HG02588 (cell line): ENCODE measurements at regions not wholly inside any gene's neighbourhood (a gene's known extent, or its start where the extent isn't known, plus 50 kb on each side); places are given as distances from the start of the nearest gene placed in this dataset.
A peak's percentile ranks its signal among the peaks of the same experiment; 100 is the strongest.
"Not testable (repeated sequence)": the region's sequence is repeated elsewhere in the genome, so short reads cannot be mapped to it uniquely, and the experiment has no call there.

ENCODE experiments used
- ATAC-seq: cut with Tn5 transposase; IDR thresholded peaks from one replicate; pipeline ENCODE4 v1.9.1; 2021; ENCODE audit warnings: mild to moderate bottlenecking, moderate library complexity; ENCODE audit not compliant: unreplicated experiment

DNA sequence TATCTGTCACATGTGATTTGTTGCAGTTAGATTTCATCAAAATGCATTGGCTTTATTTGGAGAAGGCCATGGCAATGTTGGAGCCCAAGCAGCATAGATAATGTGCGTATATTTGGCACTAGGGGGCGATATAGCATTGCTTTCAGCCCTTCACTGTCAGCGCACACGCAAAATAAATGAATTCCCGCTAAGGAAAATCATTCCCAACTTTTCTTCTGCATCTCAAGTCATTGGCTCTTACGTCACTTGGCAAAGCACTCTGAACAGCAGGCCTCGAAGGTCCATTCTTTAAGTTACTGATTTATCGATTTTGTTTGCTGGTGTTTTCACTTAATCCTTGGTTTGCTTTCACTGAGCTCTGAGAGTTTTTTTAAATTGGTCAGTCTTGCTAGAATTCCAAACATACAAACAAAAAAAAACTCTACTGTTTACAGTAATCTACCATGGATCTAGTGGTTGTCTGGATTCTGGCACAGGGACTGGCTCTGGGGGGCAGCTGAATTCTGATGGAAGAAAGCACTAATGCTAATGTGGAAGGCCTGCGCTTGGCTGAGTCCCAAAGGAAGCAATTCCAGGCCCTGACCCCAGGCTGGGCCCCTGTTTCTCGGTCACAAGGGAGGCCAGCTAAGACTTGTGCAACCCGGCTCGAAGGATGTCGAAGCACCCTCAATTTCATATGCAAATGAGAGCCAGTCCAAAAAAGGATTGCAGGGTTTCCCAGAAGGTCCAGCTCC, 97.7 kb upstream of the IPO5 start:
- ATAC-seq = peak; percentile 53

DNA sequence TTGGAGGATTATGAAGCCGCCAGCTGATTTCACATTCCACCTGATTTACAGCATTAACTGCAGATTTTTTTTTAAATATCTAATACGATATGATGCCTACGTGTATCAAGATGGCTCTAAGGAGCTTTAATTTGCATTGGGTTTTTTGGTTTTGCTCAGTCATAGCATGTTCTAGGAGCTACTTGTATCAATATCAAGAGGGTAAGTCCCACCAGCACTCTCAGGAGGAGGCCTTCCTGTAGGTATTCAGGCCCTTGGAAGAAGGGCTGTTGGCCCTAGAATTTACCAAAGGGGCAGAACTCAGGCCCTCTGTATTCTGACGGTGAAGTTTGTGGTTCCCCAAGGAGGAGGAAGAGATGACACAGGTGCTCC, 97.2 kb upstream of the IPO5 start:
- peak; percentile 49 for ATAC-seq

DNA sequence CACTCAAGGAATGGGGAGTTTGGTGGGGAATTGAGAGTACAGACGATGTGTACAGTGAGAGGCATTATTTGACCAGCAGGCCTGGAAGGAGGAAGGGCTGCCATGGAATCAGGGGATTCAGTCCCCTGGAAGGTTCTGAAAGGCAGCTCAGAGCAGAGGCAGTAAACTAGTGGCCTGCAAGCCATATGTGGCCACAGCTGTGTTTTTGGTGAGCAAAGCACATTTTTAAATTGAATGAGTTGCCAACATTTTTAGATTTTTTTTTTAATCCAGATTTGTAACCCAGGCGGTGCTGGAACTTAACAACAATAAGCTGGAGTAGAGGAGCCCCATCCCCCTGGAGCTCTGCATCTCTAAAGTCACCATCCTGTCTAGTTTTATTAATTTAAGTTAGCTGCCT, 95.3 kb upstream of the IPO5 start:
- no peak for ATAC-seq

DNA sequence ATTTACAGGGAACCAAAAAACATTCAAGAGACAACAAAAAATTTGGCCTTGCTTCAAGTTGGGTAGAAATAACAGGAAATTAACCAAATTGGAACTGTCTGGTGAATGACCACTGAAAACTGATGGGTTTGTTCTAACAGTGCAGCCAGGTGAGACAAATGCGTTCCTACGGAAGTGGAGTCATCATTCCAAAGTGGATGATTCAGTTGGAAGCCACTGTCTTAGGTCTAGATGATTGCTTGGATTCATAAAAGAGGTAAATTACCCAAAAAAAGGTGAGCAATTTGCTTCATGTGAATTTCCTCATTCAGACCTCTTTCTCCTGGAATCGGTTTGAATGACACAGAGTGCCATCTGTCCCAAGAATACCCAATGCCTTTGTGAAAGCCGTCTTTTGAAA, 87.1 kb upstream of the IPO5 start:
- ATAC-seq = no peak

DNA sequence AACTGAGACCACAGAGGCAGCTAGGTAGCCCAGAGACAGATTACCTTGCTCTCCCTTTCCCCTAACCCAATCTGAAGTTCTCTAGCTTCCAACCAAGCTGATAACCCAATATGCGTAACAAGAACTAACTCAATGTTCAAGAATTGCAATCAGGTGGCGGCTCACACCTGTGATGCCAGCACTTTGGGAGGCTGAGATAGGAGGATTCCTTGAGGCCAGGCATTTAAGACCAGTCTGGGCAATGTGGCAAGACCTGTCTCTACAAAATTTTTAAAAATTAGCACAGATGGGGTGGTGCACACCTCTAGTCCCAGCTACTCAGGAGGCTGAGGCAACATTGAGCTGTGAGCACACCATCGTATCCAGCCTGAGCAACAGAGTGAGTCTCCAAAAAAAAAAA, 86.7 kb upstream of the IPO5 start:
- no peak for ATAC-seq

DNA sequence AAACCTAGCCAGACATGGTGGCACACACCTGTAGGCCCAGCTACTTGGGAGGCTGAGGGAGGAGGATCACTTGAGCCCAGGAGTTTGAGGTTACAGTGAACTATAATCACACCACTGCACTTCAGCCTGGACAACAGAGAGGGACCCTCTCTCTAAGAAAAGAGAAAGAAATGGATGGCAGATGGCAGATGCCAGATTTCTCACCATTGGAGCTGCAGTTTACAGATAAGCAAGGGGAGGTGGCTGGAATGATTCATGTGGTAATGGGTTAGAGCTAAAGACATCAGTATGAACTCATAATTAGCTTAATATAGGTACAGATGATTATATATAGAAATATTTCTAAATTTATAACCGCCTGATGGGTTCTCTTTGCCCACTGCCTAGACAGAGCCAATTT, 80.1 kb upstream of the IPO5 start:
- no peak for ATAC-seq

DNA sequence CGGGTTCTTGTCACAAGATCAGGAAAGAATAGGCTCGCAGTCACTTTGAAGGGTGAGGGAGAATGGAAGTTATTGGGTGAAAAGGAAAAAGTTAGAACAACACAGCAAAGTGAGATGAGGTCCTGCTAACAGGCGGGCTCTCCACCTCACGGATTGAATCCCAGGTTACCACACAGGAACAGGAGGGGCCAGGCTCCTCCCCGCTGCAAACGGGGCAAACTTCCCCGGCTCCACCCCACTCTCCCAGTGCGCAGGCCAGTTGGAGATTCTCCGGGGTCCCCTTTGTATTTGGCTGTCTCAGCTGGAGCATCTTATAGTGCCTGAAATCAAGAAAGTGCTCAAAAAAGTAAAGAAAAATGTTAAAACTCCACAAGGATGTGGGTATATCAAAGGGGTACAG, 78.3 kb upstream of the IPO5 start:
- no peak for ATAC-seq

DNA sequence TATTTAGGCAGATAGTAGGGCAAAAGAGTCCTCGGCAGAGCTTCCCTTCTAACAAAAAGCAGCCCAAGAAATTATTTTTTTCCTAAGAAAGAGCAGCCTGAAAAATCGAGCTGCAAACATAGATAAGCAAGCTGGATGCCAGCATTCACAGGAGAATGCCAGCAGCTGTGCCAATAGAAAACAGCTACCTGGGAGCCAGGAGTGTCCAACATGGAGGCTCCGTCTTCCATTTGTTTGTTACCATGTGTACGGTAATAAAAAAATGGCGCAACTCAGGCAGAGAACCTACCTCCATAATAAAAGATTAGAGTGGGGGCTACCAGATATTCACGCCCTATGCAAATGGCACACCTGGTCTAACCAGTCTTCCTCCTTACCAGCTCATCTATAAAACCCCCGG, 77.6 kb upstream of the IPO5 start:
- no peak for ATAC-seq

DNA sequence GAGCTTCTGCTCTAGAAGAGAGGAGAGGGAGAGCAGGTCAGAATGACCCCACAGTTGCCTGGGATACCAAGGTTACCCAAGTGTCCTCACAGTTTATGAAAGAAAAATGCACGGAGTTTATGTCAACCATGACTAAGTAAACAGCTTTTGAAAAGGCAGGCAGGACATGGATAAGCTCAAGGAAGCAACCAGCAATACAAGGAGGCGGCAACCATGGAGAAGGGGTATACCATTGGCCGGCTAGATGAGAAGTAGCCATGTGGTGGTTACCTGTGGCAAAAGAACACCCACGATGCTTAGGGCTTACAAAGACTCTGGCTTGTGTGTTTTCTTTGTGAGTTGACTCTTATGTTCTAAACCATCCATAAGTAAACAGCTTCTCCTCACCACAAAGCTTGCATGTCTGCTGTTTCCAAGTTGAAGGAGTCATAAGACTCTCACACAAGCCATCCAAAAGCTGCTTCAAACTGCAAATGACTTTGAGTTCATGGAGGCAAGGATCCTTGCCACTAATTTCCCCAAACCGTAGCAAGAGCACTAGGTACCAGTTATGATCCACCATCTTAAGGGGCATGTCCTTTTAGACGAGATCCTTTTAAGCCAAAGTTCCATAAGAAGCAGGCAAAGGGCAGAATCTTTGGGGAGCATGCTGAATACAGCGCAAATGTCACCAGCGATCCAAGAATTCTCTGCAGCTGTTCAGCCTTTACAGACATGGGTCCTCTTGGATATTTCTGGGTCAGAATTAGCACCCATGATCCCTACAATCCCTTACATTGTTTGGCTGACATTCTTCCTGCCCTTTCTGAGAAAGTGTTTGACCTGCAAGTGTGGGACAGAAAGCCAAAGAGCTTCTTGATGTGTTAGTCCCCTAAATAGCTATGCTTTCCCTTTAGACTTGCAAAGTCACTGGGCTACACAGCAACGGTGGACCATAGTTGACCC, 74.8 kb upstream of the IPO5 start:
- no peak for ATAC-seq

DNA sequence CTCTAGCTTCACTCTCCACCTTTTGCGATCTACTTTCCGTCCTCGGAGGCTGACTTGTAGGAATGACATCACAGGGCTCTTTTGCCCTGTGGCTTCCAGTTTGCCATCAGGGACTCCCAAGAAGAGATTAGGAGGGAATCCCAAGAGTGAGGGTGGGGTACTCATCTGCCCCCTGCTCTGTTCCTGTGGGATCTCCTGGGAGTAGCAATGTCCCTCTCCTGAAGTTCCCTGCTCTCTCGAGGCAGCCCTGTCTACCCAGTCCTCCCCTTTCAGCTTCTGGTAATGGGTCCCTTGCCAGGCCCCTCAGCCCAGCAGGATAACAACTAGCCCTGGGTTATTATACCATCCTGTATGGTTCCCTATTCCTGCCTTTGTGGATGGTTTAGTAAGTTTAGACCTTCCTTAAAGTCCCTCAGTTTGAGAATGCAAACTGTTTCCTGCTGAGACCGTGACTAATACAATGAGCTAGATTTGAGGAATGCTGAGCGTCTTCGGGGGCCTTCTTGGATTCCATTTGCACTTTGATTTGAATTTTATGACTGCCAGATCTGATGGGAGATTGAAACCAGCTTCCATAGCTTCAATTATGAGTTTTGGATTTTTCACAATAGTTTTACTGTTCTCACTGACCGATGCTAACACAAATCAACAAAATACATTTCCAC, 73.7 kb upstream of the IPO5 start:
- no peak for ATAC-seq

DNA sequence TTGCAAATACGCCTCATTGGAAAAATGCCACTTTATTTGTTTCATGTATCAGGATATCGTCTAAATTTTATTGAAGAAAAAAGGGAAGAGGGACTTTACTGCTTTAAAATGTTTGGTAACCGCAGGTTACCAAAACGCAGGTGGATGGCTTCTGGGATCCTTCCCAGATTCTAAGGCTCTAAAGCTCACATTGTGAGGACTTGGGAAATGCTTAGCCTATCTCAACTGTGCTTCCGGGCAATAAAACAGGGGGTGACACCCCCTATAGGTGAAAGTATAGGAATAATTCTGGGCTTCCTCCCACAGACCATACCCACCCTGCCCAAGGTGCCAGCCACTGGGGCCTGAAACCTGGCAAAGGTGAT, 73.2 kb upstream of the IPO5 start:
- no peak for ATAC-seq

DNA sequence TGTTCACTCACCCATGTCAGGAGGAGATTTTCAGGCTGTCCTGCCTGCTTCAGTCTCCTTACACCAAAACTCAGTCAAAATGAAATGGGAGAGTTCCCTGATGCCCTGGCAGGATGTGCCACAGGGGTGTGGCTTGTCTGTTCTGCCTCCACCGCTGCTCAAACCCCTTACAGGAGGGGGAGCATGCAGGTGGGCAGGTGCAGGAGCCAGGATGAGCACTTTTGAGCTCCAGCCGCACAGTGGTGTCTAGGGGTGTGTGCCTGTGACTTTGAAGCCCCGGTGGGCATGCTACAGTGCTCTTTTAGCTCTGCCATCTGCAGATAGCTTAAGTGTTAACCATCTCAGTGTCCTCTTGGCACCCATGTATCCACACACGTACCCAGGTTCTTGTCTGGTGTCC, 71.9 kb upstream of the IPO5 start:
- no peak for ATAC-seq

DNA sequence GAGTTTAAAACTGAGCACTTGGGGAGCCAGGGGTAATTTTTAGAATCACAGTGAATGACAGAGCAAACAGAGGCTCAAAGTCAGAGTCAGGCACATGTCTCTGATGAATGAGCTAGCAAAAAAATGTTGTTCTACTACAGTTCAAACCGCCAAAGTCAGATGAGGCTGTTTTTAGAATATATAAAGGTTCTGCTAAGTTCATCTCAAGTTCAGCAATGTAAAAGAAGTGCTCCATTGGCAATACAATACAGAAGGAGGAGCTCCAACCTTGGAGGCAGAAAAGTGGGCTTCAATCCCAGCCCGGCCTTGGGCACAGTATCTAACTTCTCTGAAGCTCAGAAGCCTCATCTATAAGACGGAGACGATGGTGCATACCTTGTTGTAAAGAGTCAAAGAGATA, 70.1 kb upstream of the IPO5 start:
- ATAC-seq = no peak

DNA sequence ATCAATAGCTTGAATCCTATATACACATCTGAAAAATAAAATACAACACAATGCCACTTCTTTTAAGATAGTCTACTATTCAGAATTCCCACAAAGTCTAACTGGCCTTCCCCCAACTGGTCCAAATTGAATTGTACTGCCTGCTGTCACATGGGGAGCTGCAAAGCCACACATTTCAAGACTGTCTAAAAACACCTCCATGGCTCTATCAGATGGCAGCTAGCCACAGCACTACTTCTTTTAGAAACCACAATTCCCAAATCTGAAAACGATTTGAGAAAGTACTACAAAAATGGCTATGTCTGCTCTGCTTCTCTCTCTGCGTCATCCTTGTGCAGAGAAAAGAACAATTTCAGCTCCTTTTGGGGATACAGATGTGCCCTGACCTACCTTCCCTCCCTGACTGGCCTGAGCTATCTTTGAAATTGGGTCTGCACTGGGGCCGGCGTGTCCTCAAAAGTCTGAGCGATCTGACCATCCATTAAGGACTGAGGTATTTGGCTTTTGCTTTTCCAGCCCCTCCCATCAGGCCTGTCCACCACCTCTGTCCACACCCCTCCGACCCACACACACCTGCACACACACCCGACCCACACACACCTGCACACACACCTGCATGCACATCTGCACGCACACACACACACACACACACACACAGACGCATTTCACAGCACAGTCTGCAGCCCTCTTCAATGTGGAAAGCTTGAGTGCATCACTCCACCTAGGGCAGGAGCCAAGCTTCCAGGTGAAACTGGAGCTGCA, 68.6 kb upstream of the IPO5 start:
- no peak for ATAC-seq

DNA sequence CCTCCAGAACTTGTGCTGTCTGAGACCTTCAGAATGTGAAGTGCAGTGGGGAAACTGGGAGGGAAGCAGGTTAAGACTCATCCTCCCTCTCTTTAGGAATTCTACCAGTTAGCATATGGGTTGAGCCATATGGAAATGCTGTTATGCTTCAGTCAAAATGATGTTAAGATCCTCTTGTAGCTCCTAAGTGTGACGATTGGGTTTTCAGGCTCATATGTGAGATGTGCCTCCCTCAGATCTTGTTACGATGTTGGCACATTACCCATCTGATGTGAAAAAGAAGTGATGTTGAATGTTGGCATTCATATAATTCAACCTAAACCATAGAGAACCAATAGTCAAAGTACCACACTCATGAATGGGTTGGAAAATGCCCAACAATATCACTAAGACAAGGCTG, 67.8 kb upstream of the IPO5 start:
- ATAC-seq = no peak

DNA sequence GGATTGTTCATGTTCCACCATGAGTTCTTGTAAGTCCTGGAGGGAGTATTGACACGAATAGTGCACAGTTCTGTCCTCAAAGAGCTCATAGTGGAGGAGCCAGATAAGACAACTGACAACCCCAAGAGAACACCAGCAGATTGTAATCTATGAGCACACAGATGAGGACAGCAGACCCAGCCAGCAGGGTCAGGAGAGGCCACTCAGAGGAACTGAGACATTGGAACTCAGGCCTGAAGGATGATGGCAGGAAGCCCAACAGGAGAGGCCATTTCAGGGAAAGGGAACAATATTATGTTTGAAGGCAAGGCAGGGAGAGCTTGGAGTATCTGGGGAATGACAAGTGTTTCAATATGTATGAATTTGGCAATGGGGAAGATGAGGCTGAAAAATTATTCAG, 63.7 kb upstream of the IPO5 start:
- ATAC-seq = no peak

DNA sequence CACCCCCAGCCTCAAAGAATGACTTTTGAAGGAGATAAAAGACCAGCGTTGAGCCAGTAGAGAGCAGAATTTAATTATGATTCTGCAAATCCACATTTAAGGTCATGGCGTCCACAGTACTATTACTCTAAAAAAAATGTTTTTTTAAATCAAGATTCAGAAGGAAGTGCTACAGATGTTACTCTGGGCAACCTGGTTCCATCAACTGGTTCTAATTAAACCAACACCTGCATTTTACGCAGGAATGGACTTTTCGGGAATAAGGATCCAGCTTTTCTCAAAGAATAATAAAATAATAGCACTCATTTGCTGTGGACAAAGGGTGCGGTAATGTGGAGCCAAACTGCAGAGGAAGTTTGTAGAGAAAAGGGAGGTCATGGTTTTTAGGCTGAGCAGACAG, 62.9 kb upstream of the IPO5 start:
- ATAC-seq = no peak

DNA sequence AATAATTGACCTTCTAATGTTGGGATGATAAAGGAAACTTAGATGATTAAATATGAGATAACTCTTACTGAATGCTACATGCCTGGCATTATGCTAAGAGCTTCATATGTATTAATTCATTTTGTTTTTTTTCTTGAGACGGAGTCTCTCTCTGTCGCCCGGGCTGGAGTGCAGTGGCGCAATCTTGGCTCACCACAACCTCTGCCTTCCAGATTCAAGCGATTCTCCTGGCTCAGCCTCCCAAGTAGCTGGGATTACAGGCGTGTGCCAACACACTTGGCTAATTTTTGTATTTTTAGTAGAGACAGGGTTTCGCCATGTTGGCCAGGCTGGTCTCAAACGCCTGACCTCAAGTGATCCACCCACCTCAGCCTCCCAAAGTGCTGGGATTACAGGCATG, 61.5 kb upstream of the IPO5 start:
- ATAC-seq = not testable (repeated sequence)

DNA sequence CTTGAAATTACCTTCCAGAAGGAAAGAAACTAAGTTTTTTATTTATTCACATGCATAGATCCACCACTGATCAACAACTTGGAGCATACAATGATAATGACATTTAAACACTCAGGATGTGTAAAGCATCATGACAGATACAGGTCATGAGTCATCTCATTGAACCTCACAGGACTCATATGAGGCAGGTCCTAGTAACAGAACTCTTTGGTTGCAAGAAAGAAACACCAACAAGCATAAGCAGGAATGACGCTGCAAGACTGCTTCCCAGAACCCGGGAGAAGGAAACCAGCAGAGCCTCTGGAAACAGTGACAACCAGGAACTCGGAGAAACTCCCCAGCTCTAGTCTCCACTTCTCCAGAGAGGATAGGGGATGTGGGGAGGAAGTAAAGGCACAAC, 60.8 kb upstream of the IPO5 start:
- no peak for ATAC-seq

DNA sequence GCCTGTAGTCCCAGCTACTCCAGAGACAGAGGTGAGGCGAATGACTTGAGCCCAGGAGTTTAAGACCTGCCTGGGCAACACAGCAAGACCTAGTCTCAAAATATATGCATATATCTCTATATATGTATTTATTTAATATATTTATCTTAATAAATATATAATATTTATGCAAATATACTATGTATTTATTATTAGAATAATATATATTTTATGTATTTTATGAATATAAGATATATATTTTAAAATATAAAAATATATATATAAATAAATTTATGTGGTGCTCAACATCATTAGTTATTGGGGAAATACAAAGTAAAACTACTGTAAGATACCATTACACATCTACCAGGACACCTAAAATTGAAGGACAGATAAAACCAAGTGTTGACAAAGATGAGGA, 58.1 kb upstream of the IPO5 start:
- ATAC-seq = no peak

DNA sequence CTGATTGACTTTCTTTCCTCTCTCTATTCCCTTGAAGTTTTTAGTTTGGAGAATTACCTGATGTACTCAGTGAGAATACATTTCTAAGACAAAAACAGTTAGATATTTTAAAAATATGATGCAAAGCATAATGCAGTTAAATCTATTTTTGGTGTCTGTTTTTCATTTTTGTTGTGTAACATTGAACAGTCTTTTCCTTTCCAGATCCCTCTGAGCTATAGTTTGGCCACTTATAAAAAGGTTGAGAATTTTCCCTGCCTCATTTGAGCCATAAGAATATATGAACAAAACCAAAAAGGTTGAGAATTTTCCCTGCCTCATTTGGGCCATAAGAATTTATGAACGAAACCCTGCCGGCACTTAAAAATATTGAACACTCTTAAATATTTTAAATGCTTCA, 57.0 kb upstream of the IPO5 start:
- no peak for ATAC-seq
